A549 (cell line): ENCODE measurements at regions not wholly inside any gene's neighbourhood (a gene's known extent, or its start where the extent isn't known, plus 50 kb on each side); places are given as distances from the start of the nearest gene placed in this dataset.

Source experiments
- ATAC-seq, 2 experiments: fragments of 200-7000 bp in 1 of 2; fragments of >200 bp in 1 of 2; cut with Nextera tagmentation in 1 of 2; cut with Tn5 transposase in 1 of 2; 3 replicates each; pipeline versions ENCODE4 v1.8.0 to v1.9.1; 2018 to 2020; ENCODE audit warnings: mild to moderate bottlenecking in 1 of 2, moderate library complexity in 1 of 2
- CTCF ChIA-PET: fragments of 300-600 bp; sonication (Branson Sonifier 250); formaldehyde crosslinking; extraction: SDS; loops from one replicate; lab custom pipeline; 2021; ENCODE audit warnings: antibody characterized with exemption, inconsistent platforms; lab: Yijun Ruan, JAX
- POLR2A ChIA-PET: fragments of 350-600 bp; formaldehyde crosslinking; extraction: SDS; loops from one replicate; lab custom pipeline; 2021; ENCODE audit warnings: antibody characterized with exemption, inconsistent platforms; lab: Yijun Ruan, JAX
- DNase-seq, 2 experiments: peaks; one replicate each; pipeline versions ENCODE4 v3.0.0 to v3.0.0-alpha.2; 2011 to 2016; ENCODE audit warnings: low read depth in 1 of 2, low spot score in 1 of 2
- FAIRE-seq: peaks from 2 replicates; lab custom pipeline; 2011; peaks lifted over from hg19 to GRCh38; lab: Jason Lieb, UNC
- H3K27ac ChIP-seq, 2 experiments: fragments of >200 bp; sonication (Bioruptor Twin); formaldehyde crosslinking; 3 replicates each; pipeline ENCODE4 v1.5.1; 2016 to 2017
- H3K4me1 ChIP-seq: fragments of >200 bp; sonication (Bioruptor Twin); formaldehyde crosslinking; 3 replicates; pipeline ENCODE4 v1.6.1; 2016
- H3K4me2 ChIP-seq: fragments of >200 bp; sonication (Bioruptor Twin); formaldehyde crosslinking; 3 replicates; pipeline ENCODE4 v1.6.1; 2016
- H3K4me3 ChIP-seq: fragments of >200 bp; sonication (Bioruptor Twin); formaldehyde crosslinking; 3 replicates; pipeline ENCODE4 v1.5.1; 2016
- H3K9me3 ChIP-seq: fragments of >200 bp; sonication (Bioruptor Twin); formaldehyde crosslinking; 3 replicates; pipeline ENCODE4 v1.6.1; 2016
- BHLHE40 ChIP-seq: IDR thresholded peaks from 2 replicates; pipeline ENCODE4 v1.6.1; 2012; ENCODE audit warnings: low read depth, low read length, inconsistent platforms
- CBX8 ChIP-seq: fragments of 200-600 bp; sonication (generic); IDR thresholded peaks from 2 replicates; pipeline ENCODE4 v1.6.1; 2016
- CTCF ChIP-seq: fragments of >200 bp; sonication (Bioruptor Twin); formaldehyde crosslinking; IDR thresholded peaks from 3 replicates; pipeline ENCODE4 v1.5.1; 2016
- EHF ChIP-seq: fragments of 250-450 bp; sonication (Bioruptor Pico); IDR thresholded peaks from 2 replicates; pipeline ENCODE4 v1.5.0; 2020; ENCODE audit warnings: mild to moderate bottlenecking
- ELK1 ChIP-seq: fragments of 150-350 bp; IDR thresholded peaks from 2 replicates; pipeline ENCODE4 v1.6.1; 2014; ENCODE audit warnings: low read depth, mild to moderate bottlenecking, low read length
- ESRRA ChIP-seq: fragments of 150-350 bp; IDR thresholded peaks from 2 replicates; pipeline ENCODE4 v1.6.1; 2014; ENCODE audit warnings: mild to moderate bottlenecking, low read length, borderline replicate concordance
- HDAC2 ChIP-seq: fragments of 200-600 bp; sonication (generic); IDR thresholded peaks from 2 replicates; pipeline ENCODE4 v1.6.1; 2016
- HES2 ChIP-seq: fragments of >200 bp; sonication (Bioruptor Twin); formaldehyde crosslinking; IDR thresholded peaks from 2 replicates; pipeline ENCODE4 v1.6.1; 2016
- HOXA7 ChIP-seq: fragments of 250-450 bp; sonication (Bioruptor Pico); IDR thresholded peaks from 2 replicates; pipeline ENCODE4 v1.5.0; 2020; ENCODE audit warnings: mild to moderate bottlenecking, moderate library complexity
- HOXB13 ChIP-seq: fragments of 250-450 bp; sonication (Bioruptor Pico); IDR thresholded peaks from 2 replicates; pipeline ENCODE4 v1.5.0; 2020; ENCODE audit warnings: low read depth, mild to moderate bottlenecking, moderate library complexity
- HOXB5 ChIP-seq: fragments of 250-450 bp; sonication (Bioruptor Pico); IDR thresholded peaks from 2 replicates; pipeline ENCODE4 v1.5.0; 2020; ENCODE audit warnings: mild to moderate bottlenecking, moderate library complexity
- KDM5A ChIP-seq: fragments of 200-600 bp; sonication (generic); IDR thresholded peaks from 2 replicates; pipeline ENCODE4 v1.6.1; 2016; ENCODE audit warnings: antibody characterized with exemption, mild to moderate bottlenecking
- MAX ChIP-seq: IDR thresholded peaks from 2 replicates; pipeline ENCODE4 v1.6.1; 2012
- NFE2L2 ChIP-seq: fragments of 150-350 bp; conservative IDR thresholded peaks from 2 replicates; pipeline ENCODE4 v1.6.1; 2014; ENCODE audit warnings: low read length
- NPAS2 ChIP-seq: fragments of 250-450 bp; sonication (Bioruptor Pico); IDR thresholded peaks from 2 replicates; pipeline ENCODE4 v1.8.0; 2022; ENCODE audit warnings: mild to moderate bottlenecking, moderate library complexity, borderline replicate concordance
- NR3C1 ChIP-seq: fragments of >200 bp; sonication (Bioruptor Twin); formaldehyde crosslinking; IDR thresholded peaks from 3 replicates; pipeline ENCODE4 v1.6.1; 2017
- RAD21 ChIP-seq, 2 experiments: fragments of >200 bp in 1 of 2; sonication (Bioruptor Twin) in 1 of 2; formaldehyde crosslinking in 1 of 2; IDR thresholded peaks in 1 of 2; conservative IDR thresholded peaks in 1 of 2; 2 replicates in 1 of 2; 3 replicates in 1 of 2; pipeline ENCODE4 v1.6.1; 2012 to 2018; ENCODE audit warnings: inconsistent platforms in 1 of 2
- RARB ChIP-seq: fragments of 250-450 bp; sonication (Bioruptor Pico); IDR thresholded peaks from 2 replicates; pipeline ENCODE4 v1.8.0; 2021; ENCODE audit warnings: mild to moderate bottlenecking, moderate library complexity
- RCOR1 ChIP-seq: fragments of 150-350 bp; IDR thresholded peaks from 2 replicates; pipeline ENCODE4 v1.6.1; 2014; ENCODE audit warnings: antibody characterized with exemption, low read length, low read depth
- REST ChIP-seq: fragments of 200-600 bp; sonication (generic); IDR thresholded peaks from 2 replicates; pipeline ENCODE4 v1.6.1; 2016; ENCODE audit warnings: antibody characterized with exemption, mild to moderate bottlenecking, moderate library complexity
- SMC3 ChIP-seq: fragments of >200 bp; sonication (Bioruptor Twin); formaldehyde crosslinking; IDR thresholded peaks from 3 replicates; pipeline ENCODE4 v1.6.1; 2018; ENCODE audit warnings: inconsistent platforms
- TFCP2L1 ChIP-seq: fragments of 250-450 bp; sonication (Bioruptor Pico); IDR thresholded peaks from 2 replicates; pipeline ENCODE4 v1.5.0; 2021; ENCODE audit warnings: mild to moderate bottlenecking
- TP53 ChIP-seq: fragments of 250-450 bp; sonication (Bioruptor Pico); IDR thresholded peaks from 2 replicates; pipeline ENCODE4 v1.5.0; 2021; ENCODE audit warnings: mild to moderate bottlenecking, moderate library complexity
- ZFP36 ChIP-seq: fragments of 450-650 bp; IDR thresholded peaks from 2 replicates; pipeline ENCODE4 v1.6.1; 2014; ENCODE audit warnings: borderline replicate concordance; ENCODE audit not compliant: partially characterized antibody
- ZNF302 ChIP-seq: fragments of 250-450 bp; sonication (Bioruptor Pico); IDR thresholded peaks from 2 replicates; pipeline ENCODE4 v1.9.0; 2021; ENCODE audit warnings: inconsistent platforms, mild to moderate bottlenecking, moderate library complexity
- ZSCAN20 ChIP-seq: fragments of 250-450 bp; sonication (Bioruptor Pico); IDR thresholded peaks from 2 replicates; pipeline ENCODE4 v1.8.0; 2022; ENCODE audit warnings: mild to moderate bottlenecking, moderate library complexity
- WGBS: methylation state at CpG from one replicate; pipeline ENCODE4 v1.1.6; 2017; ENCODE audit errors: missing lambda C conversion rate; 5-methylcytosine and 5-hydroxymethylcytosine counted together
- TF ChIP-seq, protein P1 (sequence below): fragments of 250-450 bp; sonication (Bioruptor Pico); IDR thresholded peaks from 2 replicates; pipeline ENCODE4 v1.5.0; 2021; ENCODE audit warnings: mild to moderate bottlenecking, moderate library complexity, borderline replicate concordance

DNA sequence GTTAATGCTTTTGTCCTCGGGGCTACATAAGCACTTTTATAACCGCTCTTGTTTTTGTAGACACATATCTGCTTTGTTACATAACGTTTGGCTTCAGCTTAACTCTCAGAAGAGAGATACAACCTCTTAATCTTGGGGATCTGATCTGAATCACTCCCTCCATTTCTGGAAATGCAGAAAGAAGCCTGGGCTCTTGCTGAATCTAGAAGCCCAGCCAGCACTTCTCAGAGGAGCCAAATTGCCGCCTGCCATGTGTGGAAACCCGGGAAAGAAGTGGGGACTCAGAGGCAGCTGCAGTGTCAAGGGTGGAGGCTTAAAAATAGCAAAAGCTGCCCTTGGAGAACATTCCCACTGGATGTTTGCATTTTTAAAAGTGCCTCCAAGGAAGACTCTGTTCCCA, 69.3 kb upstream of the LDB2 start (continued):
- TF ChIP-seq, protein P1, sequence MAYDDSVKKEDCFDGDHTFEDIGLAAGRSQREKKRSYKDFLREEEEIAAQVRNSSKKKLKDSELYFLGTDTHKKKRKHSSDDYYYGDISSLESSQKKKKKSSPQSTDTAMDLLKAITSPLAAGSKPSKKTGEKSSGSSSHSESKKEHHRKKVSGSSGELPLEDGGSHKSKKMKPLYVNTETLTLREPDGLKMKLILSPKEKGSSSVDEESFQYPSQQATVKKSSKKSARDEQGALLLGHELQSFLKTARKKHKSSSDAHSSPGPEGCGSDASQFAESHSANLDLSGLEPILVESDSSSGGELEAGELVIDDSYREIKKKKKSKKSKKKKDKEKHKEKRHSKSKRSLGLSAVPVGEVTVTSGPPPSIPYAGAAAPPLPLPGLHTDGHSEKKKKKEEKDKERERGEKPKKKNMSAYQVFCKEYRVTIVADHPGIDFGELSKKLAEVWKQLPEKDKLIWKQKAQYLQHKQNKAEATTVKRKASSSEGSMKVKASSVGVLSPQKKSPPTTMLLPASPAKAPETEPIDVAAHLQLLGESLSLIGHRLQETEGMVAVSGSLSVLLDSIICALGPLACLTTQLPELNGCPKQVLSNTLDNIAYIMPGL, result no peak
- TF ChIP-seq, all 56 proteins: peak for 0

- no peaks in the 10 kb centered on the region for H3K9me3 ChIP-seq
- WGBS, result 0% methylated on average over 1 of the region's 1 CpG
- DNase-seq (no peak), ATAC-seq (no peak), FAIRE-seq (no peak)
- H3K27ac ChIP-seq, result no peak overlapping the region
- CTCF ChIA-PET, result interaction anchor here (1.0 kb wide), 1 partner anchor 160 kb away, joined by 3 read pairs; no protein-coding TSS in a partner anchor
- H3K4me2 ChIP-seq, result no peak overlapping the region
- no peak overlapping the region for H3K4me3 ChIP-seq
- H3K4me1 ChIP-seq, result no peaks in the 10 kb centered on the region
- TF ChIP-seq ELK1 (no peak), EHF (CRISPR knock-in tag) (no peak), TFCP2L1 (no peak), HOXB5 (CRISPR knock-in tag) (no peak), MAX (no peak), HDAC2 (no peak), NPAS2 (CRISPR knock-in tag) (no peak), RCOR1 (no peak), NFE2L2 (no peak), CTCF (no peak), RAD21 (conservative IDR thresholded peaks at IDR 0.05 in 1 of 2, IDR thresholded peaks at IDR 0.05 in 1 of 2) (no peak), ZFP36 (no peak), TP53 (CRISPR knock-in tag) (no peak), ESRRA (no peak), ZSCAN20 (CRISPR knock-in tag) (no peak)
- POLR2A ChIA-PET, result no interaction called here
Observed at GRCh38 chr4:16959305-16959704, 60.9 kb upstream of the LDB2 start.

DNA sequence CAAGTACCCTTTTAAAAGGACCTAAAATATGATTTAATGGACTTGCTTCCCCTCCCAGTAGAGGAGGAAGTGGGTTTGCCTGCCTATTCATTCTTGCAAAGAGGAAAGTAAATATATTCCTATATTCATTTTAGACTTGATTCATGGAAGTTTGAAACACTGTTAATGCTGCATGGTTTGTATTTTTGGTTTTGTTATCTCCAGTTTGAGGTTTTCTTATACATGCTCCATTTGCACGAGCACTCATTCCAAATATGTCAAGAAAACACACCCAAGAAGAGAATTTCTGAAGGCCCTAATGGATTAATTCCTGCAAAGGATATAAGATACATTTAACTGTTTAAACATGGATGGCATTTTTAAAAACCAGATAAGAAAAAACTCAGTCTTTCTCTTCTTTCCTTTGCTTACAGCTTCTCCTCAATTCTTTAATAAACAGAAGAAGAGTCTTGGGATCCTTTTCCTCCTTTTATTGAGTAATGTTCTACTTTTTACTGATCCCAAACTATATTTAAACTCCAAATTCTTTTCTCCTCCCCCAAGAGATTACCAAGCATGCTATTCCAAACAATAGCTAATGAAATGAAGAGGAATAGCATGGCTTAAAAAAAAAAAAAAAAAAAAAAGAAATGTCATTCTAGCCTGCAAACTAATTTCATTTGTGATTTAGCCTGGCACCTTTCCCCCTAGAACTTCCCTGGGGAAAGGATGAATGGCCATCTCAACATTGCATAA, 54.6 kb upstream of the LDB2 start:
- DNase-seq (no peak), FAIRE-seq (no peak), ATAC-seq (no peak)
- Histone ChIP-seq H3K4me1 (no peaks in the 10 kb centered on the region), H3K4me2 (no peak overlapping the region), H3K9me3 (no peaks in the 10 kb centered on the region), H3K27ac (no peak overlapping the region), H3K4me3 (no peak overlapping the region)
- 3% methylated on average over 1 of the region's 1 CpG for WGBS
- ChIA-PET POLR2A (no interaction called here), CTCF (no interaction called here)
- no peak for TF ChIP-seq ESRRA
- TF ChIP-seq HES2, result no peak
- TF ChIP-seq REST, result no peak
- TF ChIP-seq RARB, result no peak
- TF ChIP-seq SMC3, result no peak
- TF ChIP-seq BHLHE40, result no peak
- TF ChIP-seq HOXA7, result no peak
- TF ChIP-seq KDM5A, result no peak
- TF ChIP-seq NR3C1, result no peak
- no peak for TF ChIP-seq HDAC2
- TF ChIP-seq CBX8, result no peak
- TF ChIP-seq HOXB13 (CRISPR knock-in tag), result no peak
- no peak for TF ChIP-seq ZNF302
- TF ChIP-seq, all 56 proteins: peak for 0
